ENCODE measurements at regions not wholly inside any gene's neighbourhood (a gene's known extent, or its start where the extent isn't known, plus 50 kb on each side); places are given as distances from the start of the nearest gene placed in this dataset.

GRCh38 chr5:26193626-26194025 lies 844.8 kb downstream of the CDH9 start:
- DNase-seq, result no peak

DNA sequence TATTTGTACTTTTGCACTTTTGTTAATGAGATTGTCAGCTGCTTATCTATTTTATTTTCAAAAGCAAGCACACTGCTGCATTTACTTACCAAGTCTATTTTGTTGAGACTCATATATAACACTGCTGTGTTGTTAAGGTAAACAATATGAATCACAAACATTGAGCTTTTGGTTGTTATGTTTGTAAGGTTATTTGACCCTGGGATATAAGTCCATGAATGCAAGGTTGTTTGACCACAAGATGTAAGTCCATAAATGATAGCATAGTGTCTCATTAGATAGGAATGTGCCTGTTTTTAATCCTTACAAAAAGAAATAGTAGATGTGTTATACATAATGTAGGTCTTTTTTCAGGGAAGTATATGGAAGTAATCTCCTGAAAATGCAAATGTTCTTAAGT lies 845.9 kb downstream of the CDH9 start:
- DNase-seq, result no peak

DNA sequence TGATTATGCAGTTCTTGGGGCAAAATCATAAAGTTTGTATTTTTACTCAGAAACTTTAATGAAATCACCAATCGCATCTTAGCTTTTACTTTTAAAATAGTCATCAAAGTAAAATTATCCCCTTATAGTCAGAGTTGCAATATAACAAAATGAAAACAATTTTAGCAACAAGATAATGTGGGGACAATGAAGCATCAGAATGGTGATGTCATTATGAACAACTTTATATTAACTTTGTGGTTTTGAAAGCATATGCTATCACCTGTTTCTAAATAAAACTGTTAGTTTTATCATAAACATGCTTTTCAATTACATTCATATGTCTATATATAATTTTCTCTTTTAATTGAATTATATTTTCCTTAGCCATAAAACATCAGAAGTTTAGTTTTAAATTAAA lies 856.8 kb downstream of the CDH9 start:
- no peak for DNase-seq

- no peak for DNase-seq
Measured at GRCh38 chr5:26148569-26149107, 889.7 kb downstream of the CDH9 start.

DNA sequence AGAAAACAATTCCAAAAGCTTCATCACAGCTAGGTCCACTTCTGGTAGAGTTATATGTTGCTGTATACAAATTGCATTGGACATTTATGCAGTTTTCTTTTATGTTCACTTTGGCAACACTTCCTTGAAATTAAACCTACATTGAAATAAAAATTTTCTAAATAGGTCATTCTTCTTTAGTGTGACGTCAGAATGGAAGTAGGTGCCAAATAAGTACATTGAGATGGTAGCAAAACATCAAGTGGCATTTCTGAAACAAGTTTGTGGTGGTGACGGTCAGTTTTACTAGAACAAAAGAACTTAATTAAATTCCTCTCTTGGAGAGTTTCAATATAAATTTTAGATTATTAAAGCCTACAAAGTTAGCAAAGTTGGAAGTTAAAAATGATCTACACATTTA lies 895.1 kb downstream of the CDH9 start:
- DNase-seq, result no peak

DNA sequence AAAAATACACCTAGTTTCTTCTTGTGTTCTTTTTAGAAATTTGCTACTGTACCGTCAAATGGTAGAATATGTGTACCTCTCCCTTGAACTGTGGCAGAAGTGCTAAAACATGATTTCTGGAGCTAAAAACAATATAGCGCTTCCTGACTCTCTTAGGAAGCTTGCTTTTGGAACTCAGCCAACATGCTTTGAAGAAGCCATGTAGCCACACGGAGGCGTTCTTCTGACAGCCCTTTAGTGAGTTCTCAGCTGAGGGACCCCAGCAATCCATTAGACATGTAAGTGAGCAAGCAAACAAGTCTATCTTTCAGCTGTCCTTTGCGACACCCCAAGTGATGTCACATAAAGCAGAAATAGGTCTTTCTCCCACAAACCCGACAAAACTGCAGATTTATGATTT lies 917.0 kb downstream of the CDH9 start:
- DNase-seq, result no peak

DNA sequence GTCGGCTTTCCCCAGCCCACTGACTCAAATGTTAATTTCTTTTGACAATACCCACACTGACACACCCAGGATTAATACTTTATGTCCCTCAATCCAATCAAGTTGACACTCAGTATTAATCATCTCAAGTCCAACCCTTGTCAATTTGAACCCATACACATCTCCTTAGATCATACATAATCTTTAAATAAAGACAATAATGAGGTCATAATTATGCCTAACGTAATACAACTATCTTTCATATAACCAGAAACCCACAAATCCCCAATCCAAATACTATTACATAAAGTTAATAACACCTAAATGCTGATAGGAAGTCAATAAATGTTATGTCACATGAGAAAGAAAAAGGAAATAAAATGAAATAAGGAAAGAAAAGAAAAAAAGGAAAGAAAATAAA lies 934.2 kb downstream of the CDH9 start:
- no peak for DNase-seq

GRCh38 chr5:26060212-26060611 lies 978.2 kb downstream of the CDH9 start:
- DNase-seq, result no peak

GRCh38 chr5:26054594-26054993 lies 983.8 kb downstream of the CDH9 start:
- no peak for DNase-seq

- no peak for DNase-seq
Measured at GRCh38 chr5:26034813-26035212, 1003.6 kb downstream of the CDH9 start.

- DNase-seq, result no peak
Measured at GRCh38 chr5:26031481-26031880, 1006.9 kb downstream of the CDH9 start.

DNA sequence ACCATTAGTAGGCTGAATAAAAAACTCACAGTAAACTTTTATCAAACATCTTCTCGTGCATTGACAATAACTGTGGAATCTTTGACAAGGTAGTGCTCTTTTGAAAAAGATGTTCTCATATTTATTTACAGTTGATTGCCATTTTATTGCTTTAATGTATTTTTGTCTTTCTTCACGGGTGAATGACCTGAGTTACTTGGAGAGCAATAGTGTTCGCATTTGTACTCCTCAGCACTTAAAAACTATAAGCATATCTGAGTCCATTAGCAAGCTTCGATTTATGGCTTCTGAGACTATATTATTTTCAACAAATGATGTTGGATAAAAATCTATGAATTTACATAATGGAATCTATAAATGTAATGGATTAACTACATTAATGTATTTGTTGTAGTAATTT lies 1012.3 kb downstream of the CDH9 start:
- no peak for DNase-seq

DNA sequence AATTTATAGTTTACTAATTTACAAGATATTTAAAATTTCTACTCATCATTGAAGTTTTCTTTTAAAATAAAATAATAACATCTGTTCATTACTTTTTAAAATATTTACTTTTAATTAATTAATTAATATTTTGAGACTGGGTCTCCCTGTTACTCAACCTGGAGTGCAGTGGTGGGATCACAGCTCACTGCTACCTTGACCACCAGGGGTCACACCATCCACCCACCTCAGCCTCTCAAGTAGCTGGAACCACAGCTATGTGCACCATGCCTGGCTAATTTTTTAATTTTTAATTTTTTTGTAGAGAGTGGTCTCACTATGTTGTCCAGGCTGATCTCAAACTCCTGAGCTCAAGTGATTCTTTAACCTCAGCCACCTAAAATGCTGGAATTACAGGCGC lies 1013.6 kb downstream of the CDH9 start:
- no peak for DNase-seq

DNA sequence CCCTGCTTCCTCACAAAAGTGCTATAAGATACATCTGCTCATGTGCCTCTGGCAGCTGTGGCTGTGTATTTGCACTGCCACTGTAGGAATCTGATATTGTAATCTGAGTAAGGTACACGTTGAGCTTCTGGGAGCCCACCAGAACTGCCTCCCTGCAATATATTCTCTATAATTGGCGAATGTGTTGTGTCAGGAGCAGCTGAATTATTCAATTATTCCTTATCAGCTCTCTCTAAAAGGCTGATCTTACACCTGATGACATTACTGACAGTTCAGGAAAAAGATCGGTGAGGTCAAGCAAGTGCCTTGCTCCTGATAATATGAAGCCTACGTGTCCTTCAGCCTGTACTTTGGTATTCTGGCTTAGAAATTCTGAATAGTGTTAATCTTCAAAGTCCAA lies 1015.0 kb downstream of the CDH9 start:
- DNase-seq, result no peak

DNA sequence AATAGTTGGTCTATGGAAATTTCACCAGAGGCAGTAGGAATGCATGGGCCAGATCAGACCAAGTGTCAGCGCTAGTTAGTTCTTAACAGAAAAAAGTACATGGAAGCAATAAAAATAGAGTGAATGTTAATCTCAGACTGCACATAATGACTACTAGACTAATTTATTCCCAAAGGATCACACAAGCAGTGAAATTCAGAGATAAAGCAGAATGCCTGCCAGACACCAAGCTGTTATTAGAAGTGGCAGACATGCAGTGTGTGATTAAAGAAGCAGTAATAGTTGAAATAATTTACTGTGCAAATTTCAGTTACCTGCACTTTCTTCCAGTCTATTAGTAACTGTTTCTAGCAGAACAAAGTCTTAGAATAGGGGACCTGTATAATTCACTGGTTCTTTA lies 1024.2 kb downstream of the CDH9 start:
- DNase-seq, result no peak

- DNase-seq, result no peak
Measured at GRCh38 chr5:26012078-26012477, 1026.3 kb downstream of the CDH9 start.

GRCh38 chr5:26009742-26010141 lies 1028.6 kb downstream of the CDH9 start:
- no peak for DNase-seq

GRCh38 chr5:26003966-26004365 lies 1034.4 kb downstream of the CDH9 start:
- DNase-seq, result no peak

DNA sequence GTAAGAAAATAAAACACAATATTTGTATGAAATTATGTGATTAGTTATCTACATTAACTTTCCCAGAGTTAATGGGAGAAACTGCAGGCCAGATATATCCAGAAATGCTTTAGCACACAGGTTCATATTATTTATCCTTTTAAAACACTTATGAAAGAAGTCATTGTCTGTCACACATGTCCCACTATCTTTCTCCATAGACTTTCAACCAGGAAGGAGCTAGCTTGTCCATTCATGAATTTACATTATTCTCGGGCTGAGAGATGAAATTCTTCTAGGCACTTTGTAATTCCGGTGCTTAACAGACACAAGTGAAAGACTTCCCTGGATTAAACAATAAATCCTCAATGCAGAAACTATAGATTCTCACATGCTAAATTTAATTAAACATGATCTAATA lies 1043.2 kb downstream of the CDH9 start:
- no peak for DNase-seq

DNA sequence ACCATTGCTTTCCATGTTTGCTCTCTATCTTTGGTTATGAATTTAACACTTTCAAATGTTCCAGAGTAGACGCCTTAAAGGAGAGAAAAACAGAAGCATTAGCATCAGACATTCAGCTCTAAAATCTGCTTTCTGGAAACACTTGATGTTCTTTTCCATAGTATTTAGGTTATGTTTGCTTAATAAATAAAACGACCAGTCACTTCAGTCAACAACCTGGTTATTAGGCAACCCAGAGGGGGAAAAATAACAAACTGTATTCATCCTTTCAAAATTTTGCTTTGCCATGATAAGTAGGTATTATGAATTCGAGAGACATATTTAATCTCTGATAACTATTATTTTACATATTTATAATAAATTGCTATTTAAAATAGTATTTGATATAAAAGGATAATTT lies 1044.7 kb downstream of the CDH9 start:
- DNase-seq, result no peak

- DNase-seq, result no peak
Measured at GRCh38 chr5:25991639-25992038, 1046.7 kb downstream of the CDH9 start.

- DNase-seq, result no peak
Measured at GRCh38 chr5:25990771-25991170, 1047.6 kb downstream of the CDH9 start.

- no peak for DNase-seq
Measured at GRCh38 chr5:25979086-25979485, 1059.3 kb downstream of the CDH9 start.

- DNase-seq, result no peak
Measured at GRCh38 chr5:25975885-25976284, 1062.5 kb downstream of the CDH9 start.

- DNase-seq, result no peak
Measured at GRCh38 chr5:25974451-25974850, 1063.9 kb downstream of the CDH9 start.
